Lower leg skin (tissue), 4 donors: ENCODE measurements at regions not wholly inside any gene's neighbourhood (a gene's known extent, or its start where the extent isn't known, plus 50 kb on each side); places are given as distances from the start of the nearest gene placed in this dataset.
A peak's percentile ranks its signal among the peaks of the same experiment; 100 is the strongest.

Source experiments
- DNase-seq, 2 donors: peaks; one replicate each; pipeline ENCODE4 v3.0.0-alpha.2; 2019; ENCODE audit warnings: low spot score in 2 of 2
- H3K4me3 ChIP-seq: fragments of 200-600 bp; sonication (generic); 2 replicates; pipeline ENCODE4 v1.5.1; 2017; ENCODE audit warnings: mild to moderate bottlenecking, low read depth; ENCODE audit not compliant: poor library complexity, severe bottlenecking
- CTCF ChIP-seq, 3 donors: fragments of 450-650 bp; IDR thresholded peaks; one replicate each; pipeline ENCODE4 v1.5.1; 2016; ENCODE audit warnings: antibody characterized with exemption in 3 of 3, mild to moderate bottlenecking in 3 of 3, moderate library complexity in 2 of 3
- POLR2A ChIP-seq, 2 donors: fragments of 450-650 bp; IDR thresholded peaks; one replicate each; pipeline ENCODE4 v1.6.1; 2016 to 2017; ENCODE audit warnings: antibody characterized with exemption in 2 of 2, mild to moderate bottlenecking in 1 of 2, moderate library complexity in 1 of 2
- WGBS, 2 donors: methylation state at CpG; one replicate each; pipeline ENCODE4 v1.1.5; 2018; 5-methylcytosine and 5-hydroxymethylcytosine counted together
- intact Hi-C: fragments of 100-400 bp; cut with DNase I; formaldehyde crosslinking; loops from one replicate; pipeline ENCODE4 v1.15.0; 2023; ENCODE audit warnings: low total_unique reads

- H3K4me3 ChIP-seq, result no peak overlapping the region
- intact Hi-C loops, result no loop called here
- TF ChIP-seq CTCF (IDR thresholded peaks at IDR 0.05), result no peak
- no peak for TF ChIP-seq POLR2A (IDR thresholded peaks at IDR 0.05)
- no peak for DNase-seq
Measured at GRCh38 chr1:215472723-215473122, 94.4 kb upstream of the KCTD3 start.

- intact Hi-C loops, result no loop called here
- 57 to 64% methylated on average over 4 of the region's 4 CpGs for WGBS, 2 donors
- no peak for TF ChIP-seq POLR2A (IDR thresholded peaks at IDR 0.05)
- H3K4me3 ChIP-seq, result no peak overlapping the region
- DNase-seq, result peak in 1 of 2 donors; percentile 28
Measured at GRCh38 chr1:215473943-215474342, 93.2 kb upstream of the KCTD3 start.

- H3K4me3 ChIP-seq, result no peak overlapping the region
- TF ChIP-seq POLR2A (IDR thresholded peaks at IDR 0.05) (no peak), CTCF (IDR thresholded peaks at IDR 0.05) (no peak)
- 89 to 90% methylated on average over 8 of the region's 8 CpGs for WGBS, 2 donors
- intact Hi-C loops, result no loop called here
- DNase-seq, result no peak
Measured at GRCh38 chr1:215474940-215475339, 92.2 kb upstream of the KCTD3 start.

GRCh38 chr1:215475796-215476481 lies 91.2 kb upstream of the KCTD3 start:
- TF ChIP-seq CTCF (IDR thresholded peaks at IDR 0.05) (no peak), POLR2A (IDR thresholded peaks at IDR 0.05) (no peak)
- WGBS, 2 donors, result 17 to 21% methylated on average over 1 of the region's 1 CpG
- H3K4me3 ChIP-seq, result no peak overlapping the region
- intact Hi-C loops, result no loop called here
- DNase-seq, result no peak

- no peak overlapping the region for H3K4me3 ChIP-seq
- TF ChIP-seq POLR2A (IDR thresholded peaks at IDR 0.05) (no peak), CTCF (IDR thresholded peaks at IDR 0.05) (no peak)
- no peak for DNase-seq
- intact Hi-C loops, result no loop called here
Measured at GRCh38 chr1:215476541-215476940, 90.6 kb upstream of the KCTD3 start.

- intact Hi-C loops, result no loop called here
- DNase-seq, result no peak
- TF ChIP-seq POLR2A (IDR thresholded peaks at IDR 0.05), result no peak
- no peak for TF ChIP-seq CTCF (IDR thresholded peaks at IDR 0.05)
- no peak overlapping the region for H3K4me3 ChIP-seq
Measured at GRCh38 chr1:215477632-215478031, 89.5 kb upstream of the KCTD3 start.
